AG09319 (cell line): ENCODE measurements at regions not wholly inside any gene's neighbourhood (a gene's known extent, or its start where the extent isn't known, plus 50 kb on each side); places are given as distances from the start of the nearest gene placed in this dataset.

Experiments
- DNase-seq: peaks from one replicate; pipeline ENCODE4 v3.0.0-alpha.2; 2010; ENCODE audit warnings: low read depth; ENCODE audit errors: extremely low read depth
- TF ChIP-seq, protein P1 (sequence below): IDR thresholded peaks from 2 replicates; pipeline ENCODE4 v1.5.1; 2011; ENCODE audit warnings: low read depth, mild to moderate bottlenecking, inconsistent platforms, low read length, moderate library complexity

DNA sequence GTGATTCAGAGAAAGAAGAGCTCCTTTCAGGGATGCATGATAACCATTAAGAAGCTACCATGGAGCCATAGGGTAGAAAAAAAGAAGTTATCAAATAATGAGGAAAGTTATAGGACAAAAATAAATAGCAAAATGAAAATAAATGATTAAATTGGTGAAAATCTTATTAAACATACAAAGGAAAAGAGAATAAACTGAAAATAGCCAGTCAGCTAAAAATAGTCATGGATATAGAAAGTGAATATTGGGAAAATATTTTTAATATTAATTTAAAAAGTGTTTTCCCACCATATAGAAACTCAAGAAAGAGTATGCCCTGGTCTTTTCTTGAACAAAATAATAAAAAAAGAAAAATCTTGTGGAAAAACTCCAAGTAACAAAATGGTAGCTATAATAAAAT is 209.2 kb upstream of the CDH19 start:
- TF ChIP-seq, protein P1, sequence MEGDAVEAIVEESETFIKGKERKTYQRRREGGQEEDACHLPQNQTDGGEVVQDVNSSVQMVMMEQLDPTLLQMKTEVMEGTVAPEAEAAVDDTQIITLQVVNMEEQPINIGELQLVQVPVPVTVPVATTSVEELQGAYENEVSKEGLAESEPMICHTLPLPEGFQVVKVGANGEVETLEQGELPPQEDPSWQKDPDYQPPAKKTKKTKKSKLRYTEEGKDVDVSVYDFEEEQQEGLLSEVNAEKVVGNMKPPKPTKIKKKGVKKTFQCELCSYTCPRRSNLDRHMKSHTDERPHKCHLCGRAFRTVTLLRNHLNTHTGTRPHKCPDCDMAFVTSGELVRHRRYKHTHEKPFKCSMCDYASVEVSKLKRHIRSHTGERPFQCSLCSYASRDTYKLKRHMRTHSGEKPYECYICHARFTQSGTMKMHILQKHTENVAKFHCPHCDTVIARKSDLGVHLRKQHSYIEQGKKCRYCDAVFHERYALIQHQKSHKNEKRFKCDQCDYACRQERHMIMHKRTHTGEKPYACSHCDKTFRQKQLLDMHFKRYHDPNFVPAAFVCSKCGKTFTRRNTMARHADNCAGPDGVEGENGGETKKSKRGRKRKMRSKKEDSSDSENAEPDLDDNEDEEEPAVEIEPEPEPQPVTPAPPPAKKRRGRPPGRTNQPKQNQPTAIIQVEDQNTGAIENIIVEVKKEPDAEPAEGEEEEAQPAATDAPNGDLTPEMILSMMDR: no peak
- no peak for DNase-seq

DNA sequence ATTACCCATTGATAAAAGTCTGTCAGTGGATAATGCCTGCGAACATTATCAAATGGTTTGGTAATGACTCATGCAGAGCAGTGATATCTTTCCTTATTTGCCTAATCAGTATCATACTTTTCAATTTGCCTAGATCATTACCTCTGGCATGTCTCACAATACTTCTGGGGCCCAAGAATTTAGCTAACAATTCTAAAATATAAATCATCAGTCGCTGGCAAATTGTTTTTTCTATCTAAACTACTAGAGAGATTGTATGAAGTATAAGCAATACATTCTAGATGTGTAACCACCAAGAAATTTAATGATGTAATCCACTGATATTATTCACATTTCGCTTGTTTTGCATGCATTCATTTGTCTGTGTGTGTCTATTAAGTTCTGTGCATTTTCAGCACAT is 191.2 kb upstream of the CDH19 start:
- TF ChIP-seq, protein P1: no peak
- DNase-seq: no peak

DNA sequence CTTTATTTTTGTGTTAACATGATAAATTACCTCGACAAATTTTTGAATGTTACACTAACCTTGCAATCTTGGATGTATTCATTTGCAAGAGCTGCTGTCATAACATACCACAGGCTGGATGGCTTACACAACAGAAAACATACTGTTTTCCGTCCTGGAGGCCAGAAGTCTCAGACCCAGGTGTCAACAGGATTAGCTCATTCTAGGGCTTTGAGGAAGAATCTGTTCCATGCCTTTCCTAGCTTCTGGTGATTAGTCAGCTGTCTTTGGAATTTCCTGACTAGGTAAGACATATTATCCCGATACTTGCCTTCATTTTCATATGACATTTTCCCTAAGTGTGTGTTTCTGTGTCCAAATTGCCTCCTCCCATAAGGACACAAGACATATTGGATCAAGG is 188.6 kb upstream of the CDH19 start:
- TF ChIP-seq, protein P1: no peak
- DNase-seq: no peak

DNA sequence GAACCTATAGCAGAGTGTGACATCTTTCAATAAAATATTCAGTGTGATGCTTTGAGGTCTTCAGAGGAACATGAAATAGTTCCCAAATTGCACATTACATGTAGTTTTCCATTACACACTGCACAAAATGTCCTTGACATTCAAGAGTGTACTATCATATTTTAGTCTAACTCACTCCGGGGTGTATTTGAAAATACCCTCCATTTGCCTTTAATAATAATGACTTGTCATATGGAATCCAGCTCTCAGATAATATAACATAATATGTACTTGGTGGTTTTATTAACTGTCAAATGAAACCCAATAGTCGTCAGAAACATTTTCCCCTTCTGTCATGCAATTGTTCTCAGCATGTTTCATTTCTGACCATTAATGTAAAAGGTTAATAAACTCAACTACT is 176.7 kb upstream of the CDH19 start:
- TF ChIP-seq, protein P1: no peak
- DNase-seq: no peak

DNA sequence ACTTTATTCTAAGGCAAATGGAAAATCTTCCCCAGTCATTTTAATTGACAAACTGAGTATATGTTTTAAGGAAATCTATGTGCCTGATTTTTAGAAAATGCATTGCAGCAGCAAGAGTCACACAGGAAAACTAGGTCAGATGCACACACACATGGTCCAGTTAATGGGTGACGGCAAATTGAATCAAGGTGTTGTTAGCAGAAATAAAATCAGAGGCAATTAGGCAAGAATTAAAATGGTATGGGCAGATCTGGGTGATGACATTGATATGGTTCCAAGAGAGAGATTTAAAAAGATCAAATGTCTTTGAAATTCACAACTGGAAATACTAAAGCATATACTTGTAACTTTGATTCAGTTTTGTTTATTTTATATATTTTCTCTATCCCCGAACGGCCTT is 174.2 kb upstream of the CDH19 start:
- DNase-seq: no peak
- TF ChIP-seq, protein P1: no peak

DNA sequence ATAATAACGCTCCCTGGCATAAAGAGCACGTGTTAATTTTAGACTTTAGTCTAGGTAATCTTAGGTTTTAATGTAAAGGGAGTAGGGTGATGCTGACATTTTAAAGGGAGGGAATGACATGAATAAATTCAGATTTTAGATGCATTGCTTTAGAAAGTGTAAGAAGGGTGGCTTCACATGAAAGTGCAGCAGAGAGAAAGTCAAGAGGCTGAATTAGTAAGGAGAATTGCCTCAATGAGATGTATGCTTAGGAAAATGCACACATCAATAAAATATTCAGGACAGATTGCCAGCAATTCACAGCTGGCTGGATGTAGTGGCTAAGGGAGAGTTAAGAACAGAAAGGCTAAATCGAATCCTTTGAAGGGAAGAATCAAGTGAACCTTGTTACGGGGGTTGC is 165.5 kb upstream of the CDH19 start:
- TF ChIP-seq, protein P1: no peak
- no peak for DNase-seq

DNA sequence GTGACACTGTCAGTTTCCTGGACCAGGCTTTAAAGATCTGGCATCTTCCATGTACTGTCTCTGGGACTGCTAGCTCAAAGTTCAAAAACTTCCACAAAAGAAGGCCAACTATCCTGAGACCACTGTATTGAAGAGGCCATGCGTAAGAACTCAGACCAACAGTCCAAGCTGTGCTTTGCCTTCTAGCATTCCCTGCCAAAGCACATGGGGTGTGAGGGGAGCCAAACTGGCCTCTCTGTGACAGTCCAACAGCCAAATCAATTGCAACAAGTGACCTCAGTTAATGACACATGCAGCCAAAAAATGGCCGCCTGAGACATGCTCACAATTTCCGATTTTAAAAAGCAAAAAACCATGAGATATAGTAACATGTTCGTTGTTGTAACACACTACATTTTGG is 160.3 kb upstream of the CDH19 start:
- DNase-seq: no peak
- TF ChIP-seq, protein P1: no peak

DNA sequence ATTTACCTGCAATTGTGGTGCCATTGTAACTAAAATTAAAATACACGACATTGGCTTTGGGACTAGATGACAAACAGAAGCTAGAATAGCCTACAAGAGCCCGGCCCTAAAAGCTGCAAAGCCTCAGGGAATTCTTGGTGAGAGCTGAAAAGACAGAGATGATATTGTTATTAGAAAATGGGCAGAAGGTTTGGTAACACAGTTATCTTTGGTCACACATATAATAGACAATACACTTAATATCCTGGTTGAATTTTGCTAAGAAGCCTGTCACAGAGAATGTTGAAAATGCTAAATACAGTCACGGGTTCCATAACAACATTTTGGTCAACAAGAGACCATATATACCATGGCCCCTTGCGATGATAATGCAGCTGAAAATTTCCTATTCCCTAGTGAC is 157.3 kb upstream of the CDH19 start:
- TF ChIP-seq, protein P1: no peak

More for the DNA sequence above, 157.3 kb upstream of the CDH19 start:
- no peak for DNase-seq
